ENCODE measurements at regions not wholly inside any gene's neighbourhood (a gene's known extent, or its start where the extent isn't known, plus 50 kb on each side); places are given as distances from the start of the nearest gene placed in this dataset.

GRCh38 chr9:119487118-119487827 is 118.0 kb upstream of the BRINP1 start:
- DNase-seq, result no peak

- no peak for DNase-seq
These were observed 113.9 kb upstream of the BRINP1 start for GRCh38 chr9:119483153-119483552.

DNA sequence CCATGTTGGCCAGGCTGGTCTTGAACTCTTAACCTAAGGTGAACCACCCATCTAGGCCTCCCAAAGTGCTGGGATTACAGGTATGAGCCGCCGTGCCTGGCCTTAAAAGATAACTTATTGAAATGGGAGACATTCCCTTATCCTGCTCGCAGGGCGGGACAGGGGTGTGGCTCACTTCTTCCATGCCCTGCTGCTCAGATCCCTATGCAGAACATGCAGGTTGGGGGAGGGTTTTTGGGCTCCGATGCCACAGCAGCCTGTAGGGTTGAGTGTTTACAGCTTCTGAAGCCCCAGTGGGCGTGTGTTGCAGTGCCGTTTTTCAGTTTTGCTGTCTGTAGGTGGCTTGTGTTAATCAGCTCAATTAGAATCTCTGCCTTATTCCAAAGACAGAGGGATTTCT is 108.0 kb upstream of the BRINP1 start:
- DNase-seq, result no peak

DNA sequence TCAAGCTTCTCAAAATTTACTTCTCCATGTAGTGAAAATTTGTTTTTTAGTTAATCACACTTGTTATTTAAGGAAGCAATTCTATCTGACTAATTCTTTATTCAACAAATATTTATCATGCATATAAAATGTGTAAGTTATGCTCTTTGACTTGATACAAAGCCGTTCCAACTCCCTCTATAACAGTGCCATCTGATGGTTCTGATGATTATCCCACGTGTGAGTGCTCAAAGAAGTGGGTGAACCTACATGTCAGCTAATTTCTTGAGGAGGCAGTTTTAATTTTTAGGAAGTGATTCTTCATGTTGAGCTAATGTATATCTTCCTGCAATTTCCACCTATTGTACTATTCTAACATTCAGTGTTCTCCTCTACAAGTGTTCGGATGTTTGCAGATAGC is 88.8 kb upstream of the BRINP1 start:
- no peak for DNase-seq

DNA sequence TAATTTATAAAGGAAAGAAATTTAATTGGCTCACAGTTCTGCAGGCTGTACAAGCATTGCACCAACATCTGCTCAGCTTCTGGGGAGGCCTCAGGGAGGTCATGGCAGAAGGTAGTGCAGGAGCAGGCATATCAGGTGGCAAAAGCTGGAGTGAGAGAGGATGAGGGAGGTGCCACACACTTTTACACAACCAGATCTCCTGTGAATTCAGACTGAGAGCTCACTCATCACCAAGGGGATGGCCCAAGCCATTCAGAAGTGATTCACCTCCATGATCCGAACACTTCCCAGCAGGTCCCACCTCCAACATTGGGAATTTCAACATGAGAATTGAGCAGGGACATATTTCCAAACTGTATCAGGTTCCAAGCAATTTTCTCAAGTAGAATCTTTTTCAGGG is 84.7 kb upstream of the BRINP1 start:
- DNase-seq, result no peak

DNA sequence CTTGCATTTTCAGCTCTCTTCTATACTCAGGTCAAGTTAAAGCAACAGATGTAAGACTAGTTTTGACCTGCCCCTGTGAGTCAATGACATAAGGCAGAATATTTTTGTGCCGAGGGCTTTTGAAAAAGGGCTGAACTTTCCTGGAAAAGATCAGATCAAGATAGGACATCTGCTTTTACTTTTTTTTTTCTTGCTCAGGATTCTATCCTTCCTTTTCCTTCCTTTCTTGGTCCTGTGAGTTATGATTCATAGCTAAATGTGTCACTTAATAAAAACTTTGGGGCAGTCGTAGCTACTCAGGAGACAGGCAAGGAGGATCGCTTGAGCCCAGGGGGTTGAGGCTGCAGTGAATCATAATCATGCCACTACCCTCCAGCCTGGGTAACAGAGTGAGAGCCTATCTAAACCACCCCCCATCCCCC is 84.3 kb upstream of the BRINP1 start:
- no peak for DNase-seq

GRCh38 chr9:119451426-119451825 is 82.2 kb upstream of the BRINP1 start:
- DNase-seq, result no peak

DNA sequence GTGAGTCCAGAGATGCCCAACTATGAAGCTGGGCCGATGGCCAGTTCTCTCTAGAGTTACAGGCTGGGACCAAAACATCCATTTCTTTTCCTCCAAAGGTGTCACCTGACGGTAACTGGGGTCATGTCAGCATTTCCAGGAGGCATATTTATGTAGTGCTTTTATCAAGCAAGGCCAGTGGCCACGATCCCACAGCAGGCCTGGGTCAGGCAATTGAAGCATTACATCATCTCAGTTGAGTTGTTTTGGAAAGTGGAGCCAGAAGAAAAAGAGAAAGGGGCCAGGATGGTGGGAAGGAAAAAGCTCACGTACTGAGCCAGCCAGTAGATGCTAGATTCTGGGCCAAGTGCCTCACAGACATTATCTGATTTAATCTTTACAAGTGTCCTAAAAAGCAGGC is 73.9 kb upstream of the BRINP1 start:
- no peak for DNase-seq

DNA sequence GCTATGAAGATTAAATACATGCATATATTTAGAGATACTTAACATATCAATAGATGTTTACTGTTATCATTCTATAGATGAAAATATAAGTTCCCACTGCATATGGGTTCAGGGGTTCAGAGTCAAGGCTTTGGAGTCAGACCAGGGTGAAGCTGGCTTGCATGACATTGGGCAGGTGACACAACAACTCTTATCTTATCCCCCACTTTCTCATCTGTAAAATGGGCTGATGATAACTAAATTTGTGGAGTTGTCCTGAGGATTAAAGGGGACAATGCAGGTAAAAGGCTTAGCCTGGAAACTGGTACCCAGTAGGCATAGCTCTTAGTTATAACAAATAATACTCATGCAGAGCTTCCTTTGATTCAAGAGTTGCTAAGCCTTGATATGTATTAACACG is 72.6 kb upstream of the BRINP1 start:
- DNase-seq, result no peak

GRCh38 chr9:119441338-119441737 is 72.1 kb upstream of the BRINP1 start:
- DNase-seq, result no peak

- DNase-seq, result no peak
These were observed 67.0 kb upstream of the BRINP1 start for GRCh38 chr9:119436261-119436660.

GRCh38 chr9:119435076-119435475 is 65.8 kb upstream of the BRINP1 start:
- DNase-seq, result no peak

- no peak for DNase-seq
These were observed 63.2 kb upstream of the BRINP1 start for GRCh38 chr9:119432428-119432827.

GRCh38 chr9:119429302-119429701 is 60.1 kb upstream of the BRINP1 start:
- no peak for DNase-seq

- no peak for DNase-seq
These were observed 51.0 kb upstream of the BRINP1 start for GRCh38 chr9:119420231-119420630.

Data from renal pelvis (tissue), 1 donor.